GM19043 (cell line): ENCODE measurements at regions not wholly inside any gene's neighbourhood (a gene's known extent, or its start where the extent isn't known, plus 50 kb on each side); places are given as distances from the start of the nearest gene placed in this dataset.

Experiments used
- ATAC-seq: cut with Tn5 transposase; IDR thresholded peaks from one replicate; pipeline ENCODE4 v1.9.1; 2021; ENCODE audit warnings: low read depth; ENCODE audit not compliant: unreplicated experiment

GRCh38 chr9:108662091-108662875 is 193.5 kb downstream of the ACTL7B start:
- ATAC-seq = no peak

- ATAC-seq = no peak
Measured at GRCh38 chr9:108656566-108656965, 199.2 kb downstream of the ACTL7B start.

GRCh38 chr9:108655818-108656217 is 200.0 kb downstream of the ACTL7B start:
- ATAC-seq = no peak

GRCh38 chr9:108654566-108654965 is 201.2 kb downstream of the ACTL7B start:
- no peak for ATAC-seq

GRCh38 chr9:108652851-108653250 is 202.9 kb downstream of the ACTL7B start:
- no peak for ATAC-seq

- no peak for ATAC-seq
Measured at GRCh38 chr9:108650826-108651225, 205.0 kb downstream of the ACTL7B start.

GRCh38 chr9:108645520-108645919 is 210.3 kb downstream of the ACTL7B start:
- ATAC-seq = no peak

GRCh38 chr9:108643731-108644510 is 211.9 kb downstream of the ACTL7B start:
- ATAC-seq = no peak

GRCh38 chr9:108642871-108643270 is 212.9 kb downstream of the ACTL7B start:
- ATAC-seq = no peak

- no peak for ATAC-seq
Measured at GRCh38 chr9:108640230-108640629, 215.6 kb downstream of the ACTL7B start.

GRCh38 chr9:108639696-108640095 is 216.1 kb downstream of the ACTL7B start:
- no peak for ATAC-seq

- no peak for ATAC-seq
Measured at GRCh38 chr9:108639091-108639490, 216.7 kb downstream of the ACTL7B start.

- ATAC-seq = no peak
Measured at GRCh38 chr9:108637340-108637739, 218.4 kb downstream of the ACTL7B start.

- no peak for ATAC-seq
Measured at GRCh38 chr9:108636013-108636412, 219.8 kb downstream of the ACTL7B start.

- ATAC-seq = no peak
Measured at GRCh38 chr9:108634672-108635462, 220.9 kb downstream of the ACTL7B start.

- ATAC-seq = no peak
Measured at GRCh38 chr9:108634204-108634603, 221.6 kb downstream of the ACTL7B start.

- no peak for ATAC-seq
Measured at GRCh38 chr9:108631496-108632285, 224.1 kb downstream of the ACTL7B start.

GRCh38 chr9:108628316-108628715 is 227.5 kb downstream of the ACTL7B start:
- ATAC-seq = no peak

- no peak for ATAC-seq
Measured at GRCh38 chr9:108626743-108627142, 229.0 kb downstream of the ACTL7B start.
